ENCODE measurements at regions not wholly inside any gene's neighbourhood (a gene's known extent, or its start where the extent isn't known, plus 50 kb on each side); places are given as distances from the start of the nearest gene placed in this dataset.

DNA sequence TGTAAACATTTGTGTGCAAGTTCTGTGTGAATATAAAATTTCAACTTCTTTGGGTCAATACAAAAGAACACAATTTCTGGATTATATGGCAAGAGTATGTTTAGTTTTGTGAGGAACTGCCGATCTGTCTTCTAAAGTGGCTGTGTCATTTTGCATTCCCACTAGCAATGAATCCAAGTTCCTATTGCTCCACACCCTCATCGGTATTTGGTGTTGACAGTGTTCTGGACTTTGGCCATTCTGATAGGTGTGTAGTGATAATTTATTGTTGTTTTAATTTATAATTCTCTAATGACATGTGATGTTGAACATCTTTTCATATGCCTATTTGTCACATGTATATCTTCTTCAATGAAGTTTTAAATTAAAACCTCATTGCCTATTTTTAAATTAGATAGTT lies 58.2 kb upstream of the TMC3 start:
- H3K36me3 Mint-ChIP-seq (ENCODE audit: unreplicated experiment) = no peaks in the 10 kb centered on the region
- H3K9me3 Mint-ChIP-seq (ENCODE audit: unreplicated experiment) = no peaks in the 10 kb centered on the region
- no peaks in the 10 kb centered on the region for H3K27me3 Mint-ChIP-seq (ENCODE audit: unreplicated experiment)
- TF ChIP-seq, protein P1, sequence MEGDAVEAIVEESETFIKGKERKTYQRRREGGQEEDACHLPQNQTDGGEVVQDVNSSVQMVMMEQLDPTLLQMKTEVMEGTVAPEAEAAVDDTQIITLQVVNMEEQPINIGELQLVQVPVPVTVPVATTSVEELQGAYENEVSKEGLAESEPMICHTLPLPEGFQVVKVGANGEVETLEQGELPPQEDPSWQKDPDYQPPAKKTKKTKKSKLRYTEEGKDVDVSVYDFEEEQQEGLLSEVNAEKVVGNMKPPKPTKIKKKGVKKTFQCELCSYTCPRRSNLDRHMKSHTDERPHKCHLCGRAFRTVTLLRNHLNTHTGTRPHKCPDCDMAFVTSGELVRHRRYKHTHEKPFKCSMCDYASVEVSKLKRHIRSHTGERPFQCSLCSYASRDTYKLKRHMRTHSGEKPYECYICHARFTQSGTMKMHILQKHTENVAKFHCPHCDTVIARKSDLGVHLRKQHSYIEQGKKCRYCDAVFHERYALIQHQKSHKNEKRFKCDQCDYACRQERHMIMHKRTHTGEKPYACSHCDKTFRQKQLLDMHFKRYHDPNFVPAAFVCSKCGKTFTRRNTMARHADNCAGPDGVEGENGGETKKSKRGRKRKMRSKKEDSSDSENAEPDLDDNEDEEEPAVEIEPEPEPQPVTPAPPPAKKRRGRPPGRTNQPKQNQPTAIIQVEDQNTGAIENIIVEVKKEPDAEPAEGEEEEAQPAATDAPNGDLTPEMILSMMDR (IDR thresholded peaks at IDR 0.05; ENCODE audit: partially characterized antibody, unreplicated experiment) = no peak
- DNase-seq = no peak
- H3K27ac Mint-ChIP-seq (ENCODE audit: unreplicated experiment) = no peak overlapping the region
- peaks cover 2% of the 10 kb centered on the region for H3K4me1 Mint-ChIP-seq (ENCODE audit: low read depth, unreplicated experiment)
- H3K4me3 Mint-ChIP-seq (ENCODE audit: unreplicated experiment) = no peak overlapping the region

DNA sequence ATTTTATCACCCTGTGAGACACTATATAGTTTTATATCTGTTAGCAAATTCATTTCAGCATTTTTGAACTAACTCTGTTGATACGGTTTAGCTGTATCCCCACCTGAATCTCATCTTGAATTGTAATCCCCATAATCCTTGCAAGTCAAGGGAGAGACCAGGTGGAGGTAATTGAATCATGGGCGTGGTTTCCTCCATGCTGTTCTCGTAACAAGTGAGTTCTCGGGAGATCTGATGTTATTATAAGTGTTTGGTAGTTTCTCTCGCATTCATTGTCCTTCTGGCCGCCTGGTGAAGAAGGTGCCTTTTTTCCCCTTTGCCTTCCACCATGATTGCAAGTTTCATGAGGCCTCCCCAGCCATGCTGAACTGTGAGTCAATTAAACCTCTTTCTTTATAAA lies 53.2 kb upstream of the TMC3 start:
- TF ChIP-seq, protein P1 (IDR thresholded peaks at IDR 0.05; ENCODE audit: partially characterized antibody, unreplicated experiment) = no peak
- Mint-ChIP-seq H3K27ac (ENCODE audit: unreplicated experiment) (no peak overlapping the region), H3K27me3 (ENCODE audit: unreplicated experiment) (peaks cover 5% of the 10 kb centered on the region), H3K9me3 (ENCODE audit: unreplicated experiment) (peaks cover 5% of the 10 kb centered on the region), H3K4me1 (ENCODE audit: low read depth, unreplicated experiment) (peaks cover 13% of the 10 kb centered on the region), H3K36me3 (ENCODE audit: unreplicated experiment) (peaks cover 6% of the 10 kb centered on the region), H3K4me3 (ENCODE audit: unreplicated experiment) (no peak overlapping the region)
- no peak for DNase-seq

DNA sequence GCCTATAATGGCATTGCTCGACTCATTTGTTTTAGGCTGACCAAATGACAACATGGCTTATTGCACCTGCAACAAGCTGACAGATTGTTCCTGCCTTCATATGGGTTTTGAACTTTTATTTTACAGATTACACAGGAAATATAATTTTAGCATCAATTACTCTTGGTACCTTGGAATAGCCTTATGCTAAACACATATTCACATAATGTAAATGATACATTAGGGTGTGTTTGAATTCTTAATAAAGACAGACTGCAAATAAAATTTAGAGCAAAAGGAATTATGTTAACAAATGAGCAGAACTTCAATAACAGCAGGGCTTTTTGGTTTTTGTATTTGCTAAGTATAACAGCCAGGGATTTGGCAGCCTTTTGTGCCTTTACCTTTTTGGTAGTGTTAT lies 51.9 kb upstream of the TMC3 start:
- Mint-ChIP-seq H3K9me3 (ENCODE audit: unreplicated experiment) (peaks cover 5% of the 10 kb centered on the region), H3K27ac (ENCODE audit: unreplicated experiment) (no peak overlapping the region), H3K4me3 (ENCODE audit: unreplicated experiment) (no peak overlapping the region), H3K27me3 (ENCODE audit: unreplicated experiment) (peaks cover 5% of the 10 kb centered on the region), H3K36me3 (ENCODE audit: unreplicated experiment) (peaks cover 6% of the 10 kb centered on the region), H3K4me1 (ENCODE audit: low read depth, unreplicated experiment) (peaks cover 19% of the 10 kb centered on the region)
- no peak for DNase-seq
- TF ChIP-seq, protein P1 (IDR thresholded peaks at IDR 0.05; ENCODE audit: partially characterized antibody, unreplicated experiment) = no peak

All from glutamatergic neuron (in vitro differentiated cells).